ENCODE measurements at regions not wholly inside any gene's neighbourhood (a gene's known extent, or its start where the extent isn't known, plus 50 kb on each side); places are given as distances from the start of the nearest gene placed in this dataset.
"Not testable (repeated sequence)": the region's sequence is repeated elsewhere in the genome, so short reads cannot be mapped to it uniquely, and the experiment has no call there.

- H3K27me3 Mint-ChIP-seq; ATAC-seq (ENCODE audit: low read depth); H3K4me1 Mint-ChIP-seq; POLR2A ChIA-PET; H3K9me3 Mint-ChIP-seq; H3K4me3 Mint-ChIP-seq; DNase-seq; H3K27ac Mint-ChIP-seq; H3K36me3 Mint-ChIP-seq: not testable (repeated sequence)
Measured at GRCh38 chr2:220387758-220388157, 760.3 kb downstream of the SLC4A3 start.

GRCh38 chr2:220393711-220394110, 766.3 kb downstream of the SLC4A3 start:
- no peaks in the 10 kb centered on the region for H3K9me3 Mint-ChIP-seq
- ATAC-seq (ENCODE audit: low read depth) (no peak), DNase-seq (no peak)
- no peaks in the 10 kb centered on the region for H3K27me3 Mint-ChIP-seq
- H3K27ac Mint-ChIP-seq: no peak overlapping the region
- no peaks in the 10 kb centered on the region for H3K36me3 Mint-ChIP-seq
- POLR2A ChIA-PET: no interaction called here
- H3K4me1 Mint-ChIP-seq: peaks cover 1% of the 10 kb centered on the region
- no peak overlapping the region for H3K4me3 Mint-ChIP-seq

- POLR2A ChIA-PET: no interaction called here
- no peaks in the 10 kb centered on the region for H3K9me3 Mint-ChIP-seq
- H3K4me3 Mint-ChIP-seq: no peak overlapping the region
- H3K36me3 Mint-ChIP-seq: no peaks in the 10 kb centered on the region
- no peak for ATAC-seq (ENCODE audit: low read depth)
- no peak overlapping the region for H3K27ac Mint-ChIP-seq
- H3K4me1 Mint-ChIP-seq: peaks cover 1% of the 10 kb centered on the region
- no peaks in the 10 kb centered on the region for H3K27me3 Mint-ChIP-seq
- no peak for DNase-seq
Measured at GRCh38 chr2:220394433-220394832, 767.0 kb downstream of the SLC4A3 start.

GRCh38 chr2:220396287-220396686, 768.9 kb downstream of the SLC4A3 start:
- no peak overlapping the region for H3K27ac Mint-ChIP-seq

GRCh38 chr2:220410296-220410695, 782.9 kb downstream of the SLC4A3 start:
- DNase-seq (no peak), ATAC-seq (ENCODE audit: low read depth) (no peak)
- Mint-ChIP-seq H3K27ac (no peak overlapping the region), H3K4me1 (no peaks in the 10 kb centered on the region), H3K4me3 (no peak overlapping the region), H3K9me3 (peaks cover 19% of the 10 kb centered on the region), H3K27me3 (no peaks in the 10 kb centered on the region), H3K36me3 (no peaks in the 10 kb centered on the region)
- POLR2A ChIA-PET: no interaction called here

More at GRCh38 chr2:220396287-220396686, 768.9 kb downstream of the SLC4A3 start:
- peaks cover 1% of the 10 kb centered on the region for H3K4me1 Mint-ChIP-seq
- DNase-seq: no peak
- POLR2A ChIA-PET: no interaction called here
- H3K27me3 Mint-ChIP-seq: no peaks in the 10 kb centered on the region
- no peak overlapping the region for H3K4me3 Mint-ChIP-seq
- no peaks in the 10 kb centered on the region for H3K36me3 Mint-ChIP-seq
- peaks cover 3% of the 10 kb centered on the region for H3K9me3 Mint-ChIP-seq
- ATAC-seq (ENCODE audit: low read depth): no peak

GRCh38 chr2:220417503-220417902, 790.1 kb downstream of the SLC4A3 start:
- Mint-ChIP-seq H3K4me3 (no peak overlapping the region), H3K9me3 (peaks cover 2% of the 10 kb centered on the region), H3K4me1 (no peaks in the 10 kb centered on the region), H3K27ac (no peak overlapping the region), H3K27me3 (no peaks in the 10 kb centered on the region), H3K36me3 (no peaks in the 10 kb centered on the region)
- DNase-seq (no peak), ATAC-seq (ENCODE audit: low read depth) (no peak)
- POLR2A ChIA-PET: interaction anchor here (0.6 kb wide), 1 partner anchor 1431 kb away, joined by 3 read pairs; no protein-coding TSS in a partner anchor

- H3K9me3 Mint-ChIP-seq: peaks cover 1% of the 10 kb centered on the region
- ATAC-seq (ENCODE audit: low read depth): no peak
- no peaks in the 10 kb centered on the region for H3K4me1 Mint-ChIP-seq
- no peak for DNase-seq
- no peaks in the 10 kb centered on the region for H3K27me3 Mint-ChIP-seq
- no peak overlapping the region for H3K27ac Mint-ChIP-seq
- no peaks in the 10 kb centered on the region for H3K36me3 Mint-ChIP-seq
- POLR2A ChIA-PET: no interaction called here
- no peak overlapping the region for H3K4me3 Mint-ChIP-seq
Measured at GRCh38 chr2:220419647-220420046, 792.2 kb downstream of the SLC4A3 start.

GRCh38 chr2:220420820-220421219, 793.4 kb downstream of the SLC4A3 start:
- POLR2A ChIA-PET: no interaction called here
- Mint-ChIP-seq H3K27me3 (no peaks in the 10 kb centered on the region), H3K27ac (no peak overlapping the region), H3K4me1 (no peaks in the 10 kb centered on the region), H3K9me3 (peaks cover 1% of the 10 kb centered on the region), H3K36me3 (no peaks in the 10 kb centered on the region), H3K4me3 (no peak overlapping the region)
- no peak for DNase-seq
- ATAC-seq (ENCODE audit: low read depth): no peak

GRCh38 chr2:220422676-220423075, 795.2 kb downstream of the SLC4A3 start:
- Mint-ChIP-seq H3K36me3 (no peaks in the 10 kb centered on the region), H3K9me3 (peaks cover 1% of the 10 kb centered on the region), H3K4me3 (no peak overlapping the region), H3K27me3 (no peaks in the 10 kb centered on the region), H3K27ac (no peak overlapping the region), H3K4me1 (no peaks in the 10 kb centered on the region)
- DNase-seq (no peak), ATAC-seq (ENCODE audit: low read depth) (no peak)
- POLR2A ChIA-PET: no interaction called here

- no peak overlapping the region for H3K27ac Mint-ChIP-seq
- no peaks in the 10 kb centered on the region for H3K9me3 Mint-ChIP-seq
- POLR2A ChIA-PET: no interaction called here
- ATAC-seq (ENCODE audit: low read depth) (no peak), DNase-seq (no peak)
- no peak overlapping the region for H3K4me3 Mint-ChIP-seq
- no peaks in the 10 kb centered on the region for H3K4me1 Mint-ChIP-seq
- H3K27me3 Mint-ChIP-seq: no peaks in the 10 kb centered on the region
- H3K36me3 Mint-ChIP-seq: no peaks in the 10 kb centered on the region
Measured at GRCh38 chr2:220424561-220424960, 797.1 kb downstream of the SLC4A3 start.

GRCh38 chr2:220432645-220433044, 805.2 kb downstream of the SLC4A3 start:
- peaks cover 2% of the 10 kb centered on the region for H3K9me3 Mint-ChIP-seq
- H3K27me3 Mint-ChIP-seq: no peaks in the 10 kb centered on the region
- no peaks in the 10 kb centered on the region for H3K4me1 Mint-ChIP-seq
- no peak overlapping the region for H3K4me3 Mint-ChIP-seq
- H3K36me3 Mint-ChIP-seq: no peaks in the 10 kb centered on the region
- DNase-seq: no peak
- no peak overlapping the region for H3K27ac Mint-ChIP-seq
- no peak for ATAC-seq (ENCODE audit: low read depth)
- POLR2A ChIA-PET: no interaction called here

GRCh38 chr2:220433131-220433530, 805.7 kb downstream of the SLC4A3 start:
- no peaks in the 10 kb centered on the region for H3K27me3 Mint-ChIP-seq
- POLR2A ChIA-PET: no interaction called here
- no peak for ATAC-seq (ENCODE audit: low read depth)
- H3K9me3 Mint-ChIP-seq: peaks cover 2% of the 10 kb centered on the region
- no peak for DNase-seq
- H3K4me1 Mint-ChIP-seq: no peaks in the 10 kb centered on the region
- no peak overlapping the region for H3K4me3 Mint-ChIP-seq
- H3K27ac Mint-ChIP-seq: no peak overlapping the region
- H3K36me3 Mint-ChIP-seq: no peaks in the 10 kb centered on the region

- no peaks in the 10 kb centered on the region for H3K36me3 Mint-ChIP-seq
- no peaks in the 10 kb centered on the region for H3K4me1 Mint-ChIP-seq
- H3K27ac Mint-ChIP-seq: no peak overlapping the region
- DNase-seq (no peak), ATAC-seq (ENCODE audit: low read depth) (no peak)
- peaks cover 5% of the 10 kb centered on the region for H3K9me3 Mint-ChIP-seq
- no peak overlapping the region for H3K4me3 Mint-ChIP-seq
- POLR2A ChIA-PET: no interaction called here
- H3K27me3 Mint-ChIP-seq: no peaks in the 10 kb centered on the region
Measured at GRCh38 chr2:220434385-220434784, 807.0 kb downstream of the SLC4A3 start.

- no peaks in the 10 kb centered on the region for H3K27me3 Mint-ChIP-seq
- POLR2A ChIA-PET: no interaction called here
Measured at GRCh38 chr2:220437938-220438337, 810.5 kb downstream of the SLC4A3 start.

GRCh38 chr2:220440731-220441130, 813.3 kb downstream of the SLC4A3 start:
- Mint-ChIP-seq H3K27ac (no peak overlapping the region), H3K36me3 (no peaks in the 10 kb centered on the region), H3K9me3 (peaks cover 6% of the 10 kb centered on the region), H3K4me1 (no peaks in the 10 kb centered on the region), H3K27me3 (no peaks in the 10 kb centered on the region), H3K4me3 (no peak overlapping the region)
- POLR2A ChIA-PET: no interaction called here
- no peak for ATAC-seq (ENCODE audit: low read depth)
- no peak for DNase-seq

More at GRCh38 chr2:220437938-220438337, 810.5 kb downstream of the SLC4A3 start:
- no peak overlapping the region for H3K4me3 Mint-ChIP-seq
- ATAC-seq (ENCODE audit: low read depth) (no peak), DNase-seq (no peak)
- H3K4me1 Mint-ChIP-seq: no peaks in the 10 kb centered on the region
- H3K9me3 Mint-ChIP-seq: peaks cover 6% of the 10 kb centered on the region
- no peak overlapping the region for H3K27ac Mint-ChIP-seq
- H3K36me3 Mint-ChIP-seq: no peaks in the 10 kb centered on the region
